Fibroblast of the aortic adventitia (primary cell): ENCODE measurements at regions not wholly inside any gene's neighbourhood (a gene's known extent, or its start where the extent isn't known, plus 50 kb on each side); places are given as distances from the start of the nearest gene placed in this dataset.

Source experiments
- DNase-seq: peaks from one replicate; pipeline ENCODE4 v3.0.0-alpha.2; 2010; ENCODE audit warnings: low read depth
- H3K4me3 ChIP-seq: 2 replicates; pipeline ENCODE4 v1.5.1; 2011; ENCODE audit warnings: low read depth, mild to moderate bottlenecking, control low read depth, low read length, moderate library complexity
- CTCF ChIP-seq: IDR thresholded peaks from 2 replicates; pipeline ENCODE4 v1.5.1; 2011; ENCODE audit warnings: mild to moderate bottlenecking, low read length, control low read depth, inconsistent platforms; ENCODE audit not compliant: insufficient read depth

GRCh38 chr11:25206762-25207161, 709.9 kb downstream of the LUZP2 start:
- TF ChIP-seq CTCF, result no peak
- no peak overlapping the region for H3K4me3 ChIP-seq
- no peak for DNase-seq

GRCh38 chr11:25211635-25212254, 714.9 kb downstream of the LUZP2 start:
- no peak for DNase-seq
- H3K4me3 ChIP-seq, result no peak overlapping the region
- no peak for TF ChIP-seq CTCF

- no peak for TF ChIP-seq CTCF
- H3K4me3 ChIP-seq, result no peak overlapping the region
- DNase-seq, result no peak
These were observed 717.8 kb downstream of the LUZP2 start for GRCh38 chr11:25214535-25215176.

GRCh38 chr11:25218036-25218435, 721.2 kb downstream of the LUZP2 start:
- DNase-seq, result no peak
- no peak for TF ChIP-seq CTCF
- H3K4me3 ChIP-seq, result no peak overlapping the region

GRCh38 chr11:25225078-25225477, 728.2 kb downstream of the LUZP2 start:
- H3K4me3 ChIP-seq, result no peak overlapping the region
- TF ChIP-seq CTCF, result no peak
- DNase-seq, result no peak

GRCh38 chr11:25242928-25243327, 746.1 kb downstream of the LUZP2 start:
- no peak overlapping the region for H3K4me3 ChIP-seq
- DNase-seq, result no peak
- TF ChIP-seq CTCF, result no peak

GRCh38 chr11:25244126-25244525, 747.3 kb downstream of the LUZP2 start:
- H3K4me3 ChIP-seq, result no peak overlapping the region
- no peak for DNase-seq
- TF ChIP-seq CTCF, result no peak
